H9 (cell line): ENCODE measurements at regions not wholly inside any gene's neighbourhood (a gene's known extent, or its start where the extent isn't known, plus 50 kb on each side); places are given as distances from the start of the nearest gene placed in this dataset.

Source experiments
- DNase-seq: peaks from one replicate; pipeline ENCODE4 v3.0.0-alpha.2; 2017
- H2AFZ ChIP-seq: one replicate; pipeline ENCODE4 v1.6.1; 2013; ENCODE audit warnings: mild to moderate bottlenecking, low read length, control low read depth, moderate library complexity
- H2AK5ac ChIP-seq: 2 replicates; pipeline ENCODE4 v1.6.1; 2013; ENCODE audit warnings: low read length, control low read depth, mixed read lengths; ENCODE audit not compliant: insufficient read length
- H2BK120ac ChIP-seq: one replicate; pipeline ENCODE4 v1.6.1; 2013; ENCODE audit warnings: low read depth, mild to moderate bottlenecking, low read length, control low read depth, inconsistent platforms; ENCODE audit not compliant: poor library complexity, severe bottlenecking
- H2BK12ac ChIP-seq: 2 replicates; pipeline ENCODE4 v1.6.1; 2013; ENCODE audit warnings: low read length, control low read depth, mixed read lengths, low read depth; ENCODE audit not compliant: insufficient read length
- H2BK15ac ChIP-seq: 2 replicates; pipeline ENCODE4 v1.6.1; 2013; ENCODE audit warnings: low read depth, low read length, control low read depth
- H2BK20ac ChIP-seq: one replicate; pipeline ENCODE4 v1.6.1; 2013; ENCODE audit warnings: low read depth, mild to moderate bottlenecking, low read length, control low read depth, inconsistent platforms; ENCODE audit not compliant: poor library complexity, severe bottlenecking
- H2BK5ac ChIP-seq: 2 replicates; pipeline ENCODE4 v1.6.1; 2013; ENCODE audit warnings: low read length, control low read depth, mixed read lengths; ENCODE audit not compliant: insufficient read length
- H3K14ac ChIP-seq: 2 replicates; pipeline ENCODE4 v1.6.1; 2013; ENCODE audit warnings: low read length, control low read depth; ENCODE audit not compliant: insufficient read depth
- H3K18ac ChIP-seq: 2 replicates; pipeline ENCODE4 v1.6.1; 2013; ENCODE audit warnings: low read depth, mild to moderate bottlenecking, mixed read lengths, low read length, control low read depth; ENCODE audit not compliant: insufficient read length
- H3K23ac ChIP-seq: 2 replicates; pipeline ENCODE4 v1.6.1; 2013; ENCODE audit warnings: low read length, control low read depth, mixed read lengths, low read depth; ENCODE audit not compliant: insufficient read length
- H3K23me2 ChIP-seq: 2 replicates; pipeline ENCODE4 v1.6.1; 2013; ENCODE audit warnings: low read depth, mild to moderate bottlenecking, mixed read lengths, low read length, control low read depth; ENCODE audit not compliant: insufficient read length, poor library complexity, severe bottlenecking
- H3K27ac ChIP-seq: 2 replicates; pipeline ENCODE4 v1.5.1; 2013; ENCODE audit warnings: low read length, control low read depth, mixed read lengths, low read depth; ENCODE audit not compliant: insufficient read length
- H3K27me3 ChIP-seq: 2 replicates; pipeline ENCODE4 v1.6.1; 2013; ENCODE audit warnings: low read length, control low read depth, inconsistent platforms; ENCODE audit not compliant: insufficient read depth
- H3K4ac ChIP-seq: 2 replicates; pipeline ENCODE4 v1.6.1; 2013; ENCODE audit warnings: low read depth, mild to moderate bottlenecking, control low read depth, inconsistent platforms, low read length, moderate library complexity
- H3K4me1 ChIP-seq: 2 replicates; pipeline ENCODE4 v1.6.1; 2013; ENCODE audit warnings: low read length, control low read depth, inconsistent platforms; ENCODE audit not compliant: insufficient read depth
- H3K4me2 ChIP-seq: 2 replicates; pipeline ENCODE4 v1.6.1; 2013; ENCODE audit warnings: low read length, control low read depth, mixed read lengths; ENCODE audit not compliant: insufficient read length, insufficient read depth
- H3K56ac ChIP-seq: 2 replicates; pipeline ENCODE4 v1.6.1; 2013; ENCODE audit warnings: low read depth, mild to moderate bottlenecking, mixed read lengths, low read length, control low read depth; ENCODE audit not compliant: insufficient read length
- H3K79me1 ChIP-seq: 2 replicates; pipeline ENCODE4 v1.6.1; 2013; ENCODE audit warnings: low read depth, mild to moderate bottlenecking, moderate library complexity, low read length, control low read depth, inconsistent platforms; ENCODE audit not compliant: insufficient read depth, poor library complexity, severe bottlenecking
- H3K79me2 ChIP-seq: 2 replicates; pipeline ENCODE4 v1.6.1; 2013; ENCODE audit warnings: low read length, control low read depth, inconsistent platforms; ENCODE audit not compliant: insufficient read depth
- H3K9ac ChIP-seq: 2 replicates; pipeline ENCODE4 v1.6.1; 2013; ENCODE audit warnings: low read length, control low read depth, mixed read lengths; ENCODE audit not compliant: insufficient read length; ENCODE audit errors: extremely low read depth
- H3K9me3 ChIP-seq: one replicate; pipeline ENCODE4 v1.6.1; 2013; ENCODE audit warnings: low read depth, low read length, inconsistent platforms; ENCODE audit not compliant: control insufficient read depth
- H3T11ph ChIP-seq: one replicate; pipeline ENCODE4 v1.6.1; 2013; ENCODE audit warnings: mild to moderate bottlenecking, low read length, control low read depth, inconsistent platforms
- H4K20me1 ChIP-seq: one replicate; pipeline ENCODE4 v1.6.1; 2013; ENCODE audit not compliant: control insufficient read depth, insufficient read length, insufficient read depth
- H4K5ac ChIP-seq: 2 replicates; pipeline ENCODE4 v1.6.1; 2013; ENCODE audit warnings: low read depth, mild to moderate bottlenecking, mixed read lengths, low read length, control low read depth; ENCODE audit not compliant: insufficient read length
- H4K8ac ChIP-seq: replicated peaks from 2 replicates; pipeline ENCODE4 v1.6.1; 2013; ENCODE audit warnings: low read length, control low read depth, mixed read lengths, low read depth; ENCODE audit not compliant: insufficient read length
- H4K91ac ChIP-seq: 2 replicates; pipeline ENCODE4 v1.6.1; 2013; ENCODE audit warnings: low read depth, mild to moderate bottlenecking, moderate library complexity, mixed read lengths, low read length, control low read depth; ENCODE audit not compliant: insufficient read length
- H3K27ac Mint-ChIP-seq, 3 experiments: 2 replicates in 2 of 3; 3 replicates in 1 of 3; pipeline ENCODE4 v1.8.0; 2020 to 2021; ENCODE audit warnings: mixed read lengths in 3 of 3, mild to moderate bottlenecking in 1 of 3, moderate library complexity in 1 of 3
- H3K27me3 Mint-ChIP-seq: 2 replicates; pipeline ENCODE4 v1.8.0; 2021; ENCODE audit warnings: low read depth, mild to moderate bottlenecking, moderate library complexity, mixed read lengths
- H3K36me3 Mint-ChIP-seq, 3 experiments: 2 replicates in 2 of 3; 3 replicates in 1 of 3; pipeline ENCODE4 v1.8.0; 2020 to 2021; ENCODE audit warnings: low read depth in 3 of 3, mixed read lengths in 3 of 3; ENCODE audit not compliant: insufficient read depth in 1 of 3
- H3K4me1 Mint-ChIP-seq, 2 experiments: 2 replicates each; pipeline ENCODE4 v1.8.0; 2020; ENCODE audit warnings: mixed read lengths in 2 of 2
- H3K4me3 Mint-ChIP-seq, 2 experiments: 2 replicates in 1 of 2; 3 replicates in 1 of 2; pipeline ENCODE4 v1.8.0; 2020 to 2021; ENCODE audit warnings: mild to moderate bottlenecking in 2 of 2, mixed read lengths in 2 of 2, moderate library complexity in 1 of 2
- H3K9me3 Mint-ChIP-seq, 2 experiments: 2 replicates in 1 of 2; 3 replicates in 1 of 2; pipeline ENCODE4 v1.8.0; 2020; ENCODE audit warnings: mild to moderate bottlenecking in 2 of 2, mixed read lengths in 2 of 2, moderate library complexity in 1 of 2
- WGBS: extraction: QIAGEN DNeasy Blood & Tissue Kit; methylation state at CpG from one replicate; pipeline ENCODE4 v1.1.7; 2013; ENCODE audit warnings: missing lambda C conversion rate, low lambda C conversion rate, mixed read lengths; ENCODE audit not compliant: insufficient read length; ENCODE audit errors: extremely low coverage; 5-methylcytosine and 5-hydroxymethylcytosine counted together
- TF ChIP-seq, protein P1 (sequence below): fragments of 200-600 bp; sonication (generic); conservative IDR thresholded peaks from 3 replicates; pipeline ENCODE4 v1.8.0; 2021; ENCODE audit warnings: antibody characterized with exemption, mild to moderate bottlenecking

DNA sequence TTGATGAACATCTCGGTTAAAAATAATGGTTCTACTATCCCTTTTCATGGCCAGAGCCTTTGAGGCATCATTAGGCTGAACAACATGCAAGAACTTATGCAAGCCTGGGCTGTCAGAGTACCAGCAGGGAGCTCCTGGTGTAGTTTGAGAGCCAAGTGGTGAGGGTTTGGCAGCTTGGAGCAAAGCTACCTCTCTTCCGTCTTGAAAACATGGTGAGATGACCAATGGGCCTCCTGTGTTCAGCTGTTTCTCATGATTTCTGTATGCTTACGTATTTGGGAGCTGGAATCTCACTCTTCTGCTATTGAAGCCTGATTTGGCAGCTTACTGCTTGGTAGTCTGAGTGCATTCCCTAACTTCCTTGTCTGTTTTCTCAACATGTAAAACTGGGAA lies 150.4 kb downstream of the CXCL12 start:
- Mint-ChIP-seq H3K9me3 (peaks cover 9 to 13% of the 10 kb centered on the region in 2 experiments), H3K27me3 (peaks cover 54% of the 10 kb centered on the region), H3K4me3 (peak overlapping the region; percentile 33 to 70; a peak in 4 of 5 replicates), H3K27ac (peak overlapping the region; percentile 17 to 88 (median 59); a peak in 6 of 7 replicates), H3K36me3 (peaks cover 0 to 24% (median 9%) of the 10 kb centered on the region in 3 experiments; a peak in 5 of 7 replicates), H3K4me1 (peaks cover 29 to 32% of the 10 kb centered on the region in 2 experiments)
- no peak overlapping the region for H3T11ph ChIP-seq
- peak; percentile 63 for DNase-seq
- TF ChIP-seq, protein P1, sequence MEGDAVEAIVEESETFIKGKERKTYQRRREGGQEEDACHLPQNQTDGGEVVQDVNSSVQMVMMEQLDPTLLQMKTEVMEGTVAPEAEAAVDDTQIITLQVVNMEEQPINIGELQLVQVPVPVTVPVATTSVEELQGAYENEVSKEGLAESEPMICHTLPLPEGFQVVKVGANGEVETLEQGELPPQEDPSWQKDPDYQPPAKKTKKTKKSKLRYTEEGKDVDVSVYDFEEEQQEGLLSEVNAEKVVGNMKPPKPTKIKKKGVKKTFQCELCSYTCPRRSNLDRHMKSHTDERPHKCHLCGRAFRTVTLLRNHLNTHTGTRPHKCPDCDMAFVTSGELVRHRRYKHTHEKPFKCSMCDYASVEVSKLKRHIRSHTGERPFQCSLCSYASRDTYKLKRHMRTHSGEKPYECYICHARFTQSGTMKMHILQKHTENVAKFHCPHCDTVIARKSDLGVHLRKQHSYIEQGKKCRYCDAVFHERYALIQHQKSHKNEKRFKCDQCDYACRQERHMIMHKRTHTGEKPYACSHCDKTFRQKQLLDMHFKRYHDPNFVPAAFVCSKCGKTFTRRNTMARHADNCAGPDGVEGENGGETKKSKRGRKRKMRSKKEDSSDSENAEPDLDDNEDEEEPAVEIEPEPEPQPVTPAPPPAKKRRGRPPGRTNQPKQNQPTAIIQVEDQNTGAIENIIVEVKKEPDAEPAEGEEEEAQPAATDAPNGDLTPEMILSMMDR = no peak
- H2BK20ac ChIP-seq = no peak overlapping the region
- no peaks in the 10 kb centered on the region for H3K79me2 ChIP-seq
- H3K4ac ChIP-seq = no peak overlapping the region
- H3K18ac ChIP-seq = no peak overlapping the region
- no peak overlapping the region for H3K9ac ChIP-seq
- no peaks in the 10 kb centered on the region for H3K79me1 ChIP-seq
- H4K91ac ChIP-seq = no peak overlapping the region
- no peak overlapping the region for H2AK5ac ChIP-seq
- no peak overlapping the region for H4K5ac ChIP-seq
- peaks cover 2% of the 10 kb centered on the region; the same call in 1 of the 2 replicates for H3K4me1 ChIP-seq
- H3K4me2 ChIP-seq = peak overlapping the region; percentile 52
- no CpG with 5 or more reads among the region's 3 CpGs for WGBS
- H2BK120ac ChIP-seq = no peak overlapping the region
- H3K9me3 ChIP-seq = no peaks in the 10 kb centered on the region
- H2BK12ac ChIP-seq = no peak overlapping the region
- H4K20me1 ChIP-seq = no peaks in the 10 kb centered on the region
- no peak overlapping the region for H3K56ac ChIP-seq
- H3K23ac ChIP-seq = no peak overlapping the region
- H4K8ac ChIP-seq = no peak overlapping the region
- no peak overlapping the region for H3K27ac ChIP-seq
- no peak overlapping the region for H2BK15ac ChIP-seq
- H3K23me2 ChIP-seq = peaks cover 2% of the 10 kb centered on the region
- H2BK5ac ChIP-seq = no peak overlapping the region
- no peak overlapping the region for H2AFZ ChIP-seq
- no peak overlapping the region for H3K14ac ChIP-seq
- H3K27me3 ChIP-seq = no peaks in the 10 kb centered on the region; the same call in 1 of the 2 replicates
